Stimulated activated CD4-positive, alpha-beta T cell treated with anti-CD3 and anti-CD28 coated beads, Interleukin-15, amount 100 ng/mL, for 48 hours (primary cell): ENCODE measurements at regions not wholly inside any gene's neighbourhood (a gene's known extent, or its start where the extent isn't known, plus 50 kb on each side); places are given as distances from the start of the nearest gene placed in this dataset.
"Not testable (repeated sequence)": the region's sequence is repeated elsewhere in the genome, so short reads cannot be mapped to it uniquely, and the experiment has no call there.

Experiments used
- DNase-seq, 2 donors: peaks; one replicate each; pipeline ENCODE4 v3.0.0-alpha.2; 2020; ENCODE audit warnings: low read depth in 2 of 2

DNA sequence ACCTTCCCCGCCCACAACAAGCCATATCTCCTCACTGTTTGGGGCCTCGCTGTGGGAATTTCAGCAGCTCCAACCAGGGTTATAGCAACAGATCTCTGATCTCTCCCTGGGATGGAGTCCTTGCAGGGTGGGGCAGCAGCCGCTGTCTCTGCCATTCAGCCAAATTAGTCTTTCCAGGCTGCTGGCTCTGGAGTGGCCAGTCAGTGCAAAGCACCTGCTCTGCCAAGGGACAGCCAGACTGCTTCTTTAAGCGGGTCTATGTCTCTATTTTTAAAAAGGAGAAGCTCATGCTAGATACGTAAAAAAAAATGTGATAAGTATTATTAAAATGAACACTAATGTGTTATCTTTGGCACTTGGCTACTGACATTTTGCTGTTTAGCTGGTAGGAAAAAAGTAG, 380.2 kb downstream of the CDH10 start:
- DNase-seq: no peak

DNA sequence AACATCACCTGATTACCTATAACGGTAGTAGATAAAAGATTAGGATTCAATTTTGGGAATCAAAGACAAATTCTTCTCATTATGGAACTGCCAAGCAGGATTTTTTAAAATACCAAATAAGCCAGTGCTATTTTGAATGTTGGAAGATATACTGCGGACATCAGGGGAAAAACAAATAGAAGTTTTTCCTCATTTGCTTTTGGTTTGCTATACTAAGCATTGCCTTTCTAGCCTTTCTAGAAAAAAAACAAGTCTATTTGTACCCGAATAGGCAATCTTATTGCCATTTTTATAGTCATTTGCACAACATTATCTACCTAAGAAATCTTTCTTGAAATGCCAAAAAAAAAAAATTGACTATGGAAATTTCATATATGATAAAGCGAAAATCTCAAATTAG, 379.5 kb downstream of the CDH10 start:
- DNase-seq: no peak

DNA sequence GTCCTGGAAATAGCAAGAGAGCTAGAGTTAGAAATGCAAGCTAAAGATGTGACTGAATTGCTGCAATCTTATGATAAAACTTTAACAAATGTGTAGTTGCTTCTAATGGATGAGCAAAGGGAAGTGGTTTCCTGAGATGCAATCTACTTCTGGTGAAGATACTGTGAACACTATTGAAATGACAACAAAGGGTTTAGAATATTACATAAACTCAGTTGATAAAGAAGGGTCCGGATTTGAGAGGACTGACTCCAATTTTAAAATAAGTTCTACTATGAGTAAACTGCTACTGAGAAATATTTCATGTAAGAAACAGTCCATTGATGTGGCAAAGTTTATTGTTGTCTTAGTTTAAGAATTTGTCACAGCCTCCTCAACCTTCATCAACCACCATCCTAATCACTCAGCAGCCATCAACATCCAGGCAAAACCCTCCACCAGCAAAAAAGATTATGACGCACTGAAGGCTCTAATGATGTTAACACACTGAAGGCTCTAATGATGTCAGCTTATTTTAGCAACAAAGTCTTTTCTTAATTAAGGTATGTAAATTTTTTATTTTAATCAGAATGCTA, 376.2 kb downstream of the CDH10 start:
- DNase-seq: no peak

DNA sequence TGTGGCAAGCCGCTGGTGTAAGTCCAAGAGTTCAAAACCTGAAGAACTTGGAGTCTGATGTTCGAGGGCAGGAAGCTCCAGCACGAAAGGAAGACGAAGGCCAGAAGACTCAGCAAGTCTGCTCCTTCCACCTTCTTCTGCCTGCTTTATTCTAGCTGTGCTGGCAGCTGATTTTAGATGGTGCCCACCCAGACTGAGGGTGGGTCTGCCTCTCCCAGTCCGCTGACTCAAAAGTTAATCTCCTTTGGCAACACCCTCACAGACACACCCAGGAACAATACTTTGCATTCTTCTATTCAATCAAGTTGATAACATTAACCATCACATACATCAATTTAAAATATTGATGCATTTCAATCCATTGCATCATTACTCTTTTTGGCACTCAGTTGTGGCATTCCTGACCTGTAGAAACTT, 373.1 kb downstream of the CDH10 start:
- DNase-seq: not testable (repeated sequence)

DNA sequence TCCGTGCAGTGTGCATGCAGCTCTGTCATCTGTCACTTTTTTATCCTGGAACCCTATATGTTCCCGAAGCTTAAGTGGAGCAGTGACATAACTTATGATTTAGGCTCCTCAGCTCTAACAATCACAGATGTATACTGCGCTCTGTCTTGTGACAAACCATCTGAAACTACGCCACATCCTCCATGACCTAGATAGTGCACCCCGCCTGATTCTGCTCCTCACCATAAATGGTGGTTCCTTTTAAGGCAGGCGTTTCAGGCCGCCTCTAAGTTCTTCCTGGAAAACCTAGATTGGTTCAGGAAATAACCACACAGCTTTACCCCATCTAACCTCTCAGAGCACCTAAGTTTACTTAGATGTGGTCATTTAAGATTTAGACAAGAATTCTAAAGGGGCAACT, 372.0 kb downstream of the CDH10 start:
- DNase-seq: no peak

DNA sequence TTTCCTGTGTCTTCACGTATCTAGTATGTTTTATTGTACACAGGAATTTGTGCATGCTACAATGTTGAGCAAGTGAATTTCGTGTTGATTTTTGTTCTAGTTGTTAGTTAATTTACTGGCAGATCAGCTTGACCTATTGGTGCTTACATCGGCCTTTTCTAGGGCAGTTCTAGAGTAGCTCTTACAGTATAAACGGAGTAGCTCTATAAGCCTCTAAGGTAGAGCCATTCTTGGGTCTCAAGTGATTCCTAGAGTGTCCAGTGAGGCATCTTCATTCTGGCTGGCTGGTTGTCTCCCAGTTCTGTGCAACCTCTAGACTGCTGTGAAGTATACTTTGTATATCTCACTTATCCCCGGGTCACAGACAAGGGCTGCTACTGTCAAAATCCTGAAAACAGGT, 364.6 kb downstream of the CDH10 start:
- DNase-seq: no peak

DNA sequence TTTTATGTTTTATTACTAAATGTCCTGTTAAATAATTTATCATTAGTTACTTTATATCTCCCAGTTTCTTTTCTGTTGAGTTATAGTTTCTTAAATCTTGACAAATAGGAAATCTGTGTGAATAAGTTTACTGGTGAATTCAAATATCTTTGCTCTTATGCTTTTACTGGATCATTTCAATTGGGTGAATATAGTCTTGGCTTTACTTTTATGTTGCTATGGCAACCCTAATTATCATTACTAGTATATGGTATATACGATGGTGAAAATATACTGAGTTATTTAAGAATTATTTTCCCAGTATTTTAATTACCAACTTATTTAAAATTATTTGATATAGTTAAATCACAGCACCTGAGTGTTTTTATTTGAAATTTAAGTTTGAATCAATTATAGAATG, 363.0 kb downstream of the CDH10 start:
- no peak for DNase-seq

DNA sequence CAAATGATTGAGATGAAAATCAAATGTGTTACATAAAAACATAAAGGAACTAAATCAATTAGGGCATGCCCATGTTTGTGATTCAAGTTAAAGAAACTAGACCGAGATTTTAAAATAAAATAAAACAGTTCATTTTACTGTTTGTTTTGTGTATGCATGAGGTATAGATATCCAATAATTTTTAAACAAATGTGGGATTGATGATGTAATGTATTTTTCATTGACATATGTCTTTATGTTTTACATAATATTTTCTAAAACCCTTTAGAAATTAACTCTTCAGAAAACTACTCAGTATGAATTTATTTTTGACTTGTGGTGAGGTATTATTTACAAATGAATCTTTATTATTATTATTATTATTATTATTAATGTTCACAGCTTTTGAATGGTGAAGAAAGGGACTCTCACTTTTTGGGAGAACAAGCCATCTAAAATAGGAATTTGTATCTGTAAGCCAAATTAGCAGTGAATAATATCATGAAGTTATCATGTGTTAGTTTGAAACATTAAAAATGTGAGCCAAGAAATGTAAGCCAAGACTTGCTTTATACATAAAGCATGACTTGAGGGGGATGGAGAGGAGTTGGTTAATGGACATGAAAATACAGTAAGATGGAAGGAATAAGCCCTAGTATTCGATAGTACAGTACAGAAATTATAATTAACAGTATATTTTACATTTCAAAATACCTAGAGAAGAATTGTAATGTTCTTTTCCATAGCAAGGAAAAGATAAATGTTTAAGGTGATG, 355.0 kb downstream of the CDH10 start:
- DNase-seq: no peak

DNA sequence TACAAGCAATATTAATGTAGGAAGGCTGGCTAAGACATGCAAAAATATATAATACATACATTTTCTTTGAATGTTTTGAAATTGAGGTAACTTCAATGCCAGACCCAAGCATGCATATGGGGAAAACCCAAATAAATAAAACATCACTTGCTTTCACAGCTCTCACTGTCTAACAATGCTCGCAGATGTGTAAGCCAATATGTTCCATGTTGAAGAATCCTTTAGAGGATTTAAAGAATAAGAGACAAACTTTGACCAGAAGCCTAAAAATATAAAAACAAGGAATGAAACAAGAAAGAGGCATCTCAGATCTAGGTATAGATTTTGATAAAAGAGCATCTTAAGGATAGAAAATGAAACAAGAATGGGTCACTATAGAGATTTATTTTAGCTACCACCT, 354.2 kb downstream of the CDH10 start:
- DNase-seq: no peak

DNA sequence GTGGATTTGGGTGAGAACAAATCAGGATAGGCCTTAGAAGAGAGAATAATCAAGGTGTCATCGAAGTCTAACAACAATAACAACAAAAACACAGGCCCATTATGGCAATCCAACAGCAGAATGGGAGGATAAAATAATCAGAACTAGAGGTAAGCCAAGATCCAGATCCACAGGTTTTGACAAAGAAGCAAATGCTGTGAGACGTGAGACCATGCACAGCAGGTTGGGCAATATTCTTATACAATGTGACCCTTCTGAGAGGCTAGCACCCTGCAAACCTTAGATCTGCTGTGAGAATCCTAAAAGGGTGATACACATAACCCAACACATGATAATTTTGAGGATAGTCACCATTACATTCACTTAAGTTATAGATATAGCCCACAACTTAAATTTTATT, 352.9 kb downstream of the CDH10 start:
- no peak for DNase-seq

DNA sequence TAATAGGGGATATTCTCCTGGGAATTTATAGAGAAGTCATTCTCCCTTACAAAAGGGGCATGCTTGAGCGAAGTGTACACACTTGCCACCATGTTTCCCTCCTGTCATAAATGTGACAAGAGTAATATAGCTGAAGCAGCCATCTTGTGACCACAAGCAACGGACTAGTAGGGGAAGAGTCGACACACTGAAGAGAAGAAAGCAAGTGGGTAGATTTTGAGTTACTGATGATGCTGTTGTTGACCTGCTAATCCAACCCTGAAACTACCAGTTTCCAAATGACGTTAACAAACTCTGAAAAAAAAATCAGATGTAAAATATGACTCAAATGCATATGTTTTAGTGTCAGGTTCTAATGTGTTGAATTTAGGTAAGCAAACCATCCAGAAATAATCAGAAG, 350.4 kb downstream of the CDH10 start:
- DNase-seq: no peak

DNA sequence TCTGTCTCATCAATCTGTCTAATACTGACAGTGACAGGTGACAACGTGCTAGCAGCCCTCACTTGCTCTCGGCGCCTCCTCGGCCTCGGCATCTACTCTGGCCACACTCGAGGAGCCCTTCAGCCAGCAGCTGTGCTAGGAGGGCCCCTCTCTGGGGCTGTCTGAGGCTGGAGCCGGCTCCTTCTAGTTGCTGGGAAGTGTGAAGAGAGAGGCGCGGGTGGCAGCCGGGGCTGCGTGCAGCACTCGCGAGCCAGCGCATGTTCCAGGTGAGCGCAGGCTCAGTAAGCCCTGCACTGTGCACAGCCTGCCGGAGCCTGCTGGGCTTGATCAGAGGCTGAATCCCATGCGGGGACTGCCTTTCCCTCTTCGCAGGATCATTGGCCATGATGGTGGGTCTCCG, 330.7 kb downstream of the CDH10 start:
- DNase-seq: no peak

DNA sequence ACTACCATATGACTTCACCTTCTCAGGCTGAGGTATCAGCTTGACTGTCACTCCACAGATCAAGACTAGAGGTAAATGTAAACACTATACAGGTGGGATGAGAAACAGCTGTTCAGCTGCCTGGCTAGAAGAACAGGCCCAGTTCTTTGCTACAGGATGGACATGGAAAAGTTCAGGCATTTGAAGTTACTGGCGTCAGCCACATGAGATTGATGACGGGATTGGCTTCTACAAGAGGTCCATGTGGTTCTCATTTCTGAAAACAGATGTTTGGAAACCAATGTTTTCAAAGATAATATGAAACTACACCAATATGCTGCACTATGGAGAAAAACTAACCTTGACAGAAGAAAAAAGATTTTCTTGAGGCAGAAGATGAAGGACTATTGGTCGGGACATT, 324.1 kb downstream of the CDH10 start:
- DNase-seq: no peak

DNA sequence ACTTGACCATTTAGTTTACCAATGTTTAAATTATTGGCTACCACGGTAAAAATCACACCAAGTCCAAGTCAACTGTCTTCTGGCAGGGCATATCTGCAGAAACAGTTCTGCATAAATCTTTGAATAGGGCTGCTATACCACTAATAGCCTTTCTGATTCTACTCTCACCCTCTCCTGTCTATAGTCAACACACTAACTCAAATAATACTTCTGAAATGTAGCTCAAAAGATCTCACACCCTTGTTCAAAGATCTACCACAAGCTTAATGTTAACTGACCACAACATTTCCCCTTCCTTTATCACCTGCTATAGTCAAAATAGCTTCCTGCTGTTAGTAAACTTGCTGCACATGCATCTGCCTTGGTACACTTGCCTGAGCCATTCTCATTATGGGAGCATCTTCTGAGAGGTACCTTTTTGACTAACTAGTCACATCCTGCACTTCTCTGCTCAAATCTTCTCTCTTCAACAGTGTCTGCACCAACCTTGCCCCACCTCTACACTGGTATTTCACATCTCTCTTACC, 319.4 kb downstream of the CDH10 start:
- DNase-seq: no peak

DNA sequence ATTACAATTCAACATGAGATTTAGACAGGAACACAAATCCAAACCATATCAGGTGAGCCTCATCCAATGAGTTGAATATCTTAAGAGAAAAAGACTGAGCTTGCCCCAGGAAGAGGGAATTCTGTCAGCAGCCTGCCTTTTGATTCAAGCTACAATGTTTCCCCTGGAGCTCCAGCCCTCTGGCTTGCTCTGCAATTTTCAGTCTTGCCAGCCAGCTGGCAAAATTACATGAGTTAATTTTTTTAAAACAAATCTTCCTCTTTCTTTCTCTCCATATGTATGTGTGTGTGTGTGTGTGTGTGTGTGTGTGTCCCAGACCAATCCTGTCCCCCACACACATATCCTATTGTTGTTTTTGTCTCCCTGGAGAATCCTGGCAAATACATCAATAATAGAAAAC, 313.2 kb downstream of the CDH10 start:
- no peak for DNase-seq

DNA sequence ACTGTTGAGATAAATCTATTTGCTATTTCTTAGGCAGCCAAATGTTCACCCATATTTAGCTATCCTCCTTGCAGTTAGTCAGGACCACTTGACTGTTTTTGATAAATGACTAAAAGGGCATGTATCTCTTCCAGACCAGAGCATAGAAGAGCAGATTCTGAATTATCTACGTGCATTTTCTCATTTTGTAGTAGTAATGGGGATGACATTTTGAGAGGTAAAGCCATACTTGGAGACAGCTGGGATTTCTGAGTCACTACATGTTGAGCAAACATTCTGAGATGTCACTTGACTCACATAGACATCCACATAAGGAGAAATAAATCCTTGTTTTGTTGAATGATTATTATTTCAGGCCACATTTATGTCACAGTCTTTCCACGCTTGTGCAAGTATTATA, 297.6 kb downstream of the CDH10 start:
- DNase-seq: no peak

DNA sequence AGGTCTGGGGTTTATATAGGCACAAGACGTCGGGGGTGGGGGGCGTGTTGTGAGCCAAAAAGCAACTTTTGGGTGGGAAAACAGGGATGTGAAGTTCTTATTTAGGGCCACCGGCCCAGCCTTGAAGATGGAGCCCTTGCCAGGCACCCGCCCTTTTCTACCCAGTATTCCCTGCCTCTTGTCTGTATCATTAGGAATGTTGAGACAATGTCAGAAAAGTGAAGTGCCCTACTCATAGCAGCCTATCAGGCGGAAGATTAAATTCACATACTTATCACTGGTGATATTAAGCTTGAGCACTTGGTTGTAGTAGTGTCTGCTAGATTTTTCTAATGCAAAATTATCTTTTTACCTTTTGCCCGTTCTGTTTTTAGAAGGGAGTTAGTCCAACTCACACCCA, 293.5 kb downstream of the CDH10 start:
- no peak for DNase-seq

DNA sequence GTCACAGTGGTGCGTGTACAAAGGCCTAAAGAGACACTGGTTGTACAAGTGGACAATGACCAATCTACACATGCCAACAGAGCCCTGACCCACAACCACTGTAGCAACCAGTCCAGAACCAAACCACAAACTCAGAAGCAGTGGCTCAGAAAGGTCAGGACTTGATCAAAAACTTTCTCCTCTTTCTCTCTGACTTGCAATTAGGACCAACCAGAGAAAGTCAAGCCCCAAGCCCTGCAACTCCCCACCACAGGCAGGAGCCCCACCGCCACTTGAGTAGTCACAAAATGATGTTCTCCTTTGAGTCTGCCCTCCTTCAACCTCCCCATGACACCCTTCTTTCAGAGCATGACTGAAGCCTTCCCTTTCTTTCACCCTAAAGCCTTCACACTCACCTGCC, 291.8 kb downstream of the CDH10 start:
- no peak for DNase-seq

DNA sequence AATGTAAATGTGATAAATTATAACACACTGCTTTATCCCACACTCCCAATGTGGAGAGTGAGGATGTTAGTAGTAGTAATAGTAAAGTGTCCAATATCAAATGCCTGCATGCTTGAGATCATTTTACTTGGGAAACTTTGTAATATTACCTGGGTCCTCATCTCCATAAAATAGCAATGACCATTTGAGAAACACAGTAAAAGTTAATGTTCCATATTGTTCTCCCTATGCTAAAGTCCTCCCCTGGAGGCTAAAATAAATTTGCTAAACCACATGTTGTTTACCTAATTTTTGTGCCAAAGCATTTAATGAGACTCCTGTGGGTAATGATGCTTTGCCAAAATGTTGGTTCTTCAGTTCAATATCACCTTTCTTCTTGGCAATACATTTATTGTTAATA, 291.2 kb downstream of the CDH10 start:
- no peak for DNase-seq

DNA sequence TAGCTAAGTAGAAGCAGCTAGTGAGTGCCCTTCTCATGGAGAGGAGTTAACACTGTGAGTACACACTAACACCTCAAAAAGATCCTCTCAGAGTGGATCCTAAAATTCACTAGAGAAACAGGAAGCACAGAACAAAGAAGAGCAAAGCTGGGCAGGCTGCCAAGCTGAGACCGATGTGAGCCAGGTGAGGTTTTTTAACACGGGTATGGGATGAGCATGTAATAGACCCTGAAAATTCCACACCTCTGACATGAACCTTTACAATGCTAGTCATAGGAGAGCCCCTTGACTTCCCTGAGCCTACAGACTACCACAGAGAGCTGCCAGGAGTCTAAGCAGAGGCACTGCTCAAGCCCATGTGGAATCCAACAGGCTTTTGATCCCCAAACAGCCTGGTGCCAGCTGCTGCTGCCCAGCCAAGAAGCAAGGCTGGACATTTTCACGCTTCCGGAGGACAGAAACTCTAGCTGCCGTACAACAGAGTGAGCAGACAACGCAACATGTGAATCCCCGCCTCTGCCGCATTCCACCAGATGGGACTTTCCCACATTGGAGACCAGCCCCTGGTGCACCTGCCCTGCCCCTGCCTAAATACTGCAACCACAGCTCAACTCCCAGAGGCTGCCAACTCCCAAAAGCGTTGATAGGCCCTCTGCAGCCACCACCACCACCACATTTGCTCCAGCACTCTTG, 280.8 kb downstream of the CDH10 start:
- no peak for DNase-seq

DNA sequence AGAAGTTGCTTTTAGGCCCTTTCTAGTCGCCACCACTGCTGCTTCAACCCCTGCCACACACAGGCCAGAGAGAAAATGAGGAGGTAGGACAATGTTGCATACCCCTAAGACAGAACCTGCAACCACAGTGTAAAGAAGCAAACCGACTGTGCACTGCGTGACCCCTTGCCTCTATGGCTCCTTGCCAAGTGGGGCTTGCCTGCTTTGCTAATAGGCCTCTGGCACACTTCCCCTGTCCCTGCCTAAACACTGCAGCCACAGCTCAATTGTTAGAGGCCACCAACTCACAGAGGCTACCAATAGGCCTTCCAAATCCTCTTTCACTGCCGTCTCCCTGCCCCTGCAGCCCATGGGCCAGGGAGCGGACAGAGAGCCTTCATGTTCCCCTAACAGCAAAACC, 280.1 kb downstream of the CDH10 start:
- no peak for DNase-seq

DNA sequence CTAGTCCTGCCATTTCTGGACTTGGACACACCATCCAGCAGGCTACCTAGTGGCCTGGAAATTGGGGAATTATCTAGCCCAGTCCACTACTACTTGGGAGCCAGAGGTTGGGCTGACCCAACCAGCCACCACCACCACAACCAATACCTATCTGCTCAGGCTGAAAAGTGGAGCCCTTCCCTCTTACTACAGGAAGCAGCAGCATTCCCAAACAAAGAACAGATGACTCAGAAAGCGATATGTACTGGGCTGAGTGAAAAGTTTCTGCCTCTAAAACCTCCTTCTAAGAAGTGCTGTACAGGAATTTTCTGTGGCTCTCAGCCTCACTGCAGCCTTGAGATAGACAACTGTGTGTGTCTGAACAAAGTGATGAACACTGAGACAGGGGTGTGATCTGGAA, 279.4 kb downstream of the CDH10 start:
- DNase-seq: no peak

DNA sequence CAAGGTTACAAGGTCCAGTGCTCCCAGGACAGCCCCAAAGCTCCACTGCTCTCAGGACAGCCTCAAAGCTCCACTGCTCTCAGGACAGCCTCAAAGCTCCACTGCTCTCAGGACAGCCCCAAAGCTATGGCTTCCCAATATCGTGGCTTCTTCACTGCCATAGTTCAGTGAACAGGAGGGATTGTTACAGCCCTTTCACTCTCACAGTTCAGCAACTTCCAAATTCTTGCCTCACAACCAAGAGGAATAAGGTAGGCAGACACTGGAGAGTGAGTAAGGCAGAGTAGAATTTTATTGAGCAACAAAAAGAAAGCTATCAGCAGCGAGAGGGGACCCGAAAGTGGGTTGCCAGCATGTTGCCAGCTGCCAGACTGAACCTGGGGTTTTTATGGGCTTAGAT, 277.6 kb downstream of the CDH10 start:
- DNase-seq: no peak
